Activated T-cell treated with anti-CD3 and anti-CD28 coated beads for 4 hours (primary cell): ENCODE measurements at regions not wholly inside any gene's neighbourhood (a gene's known extent, or its start where the extent isn't known, plus 50 kb on each side); places are given as distances from the start of the nearest gene placed in this dataset.

Experiments used
- DNase-seq: peaks from one replicate; pipeline ENCODE4 v3.0.0-alpha.2; 2020

GRCh38 chr1:10848109-10848684 is 51.8 kb upstream of the CASZ1 start:
- DNase-seq: no peak

GRCh38 chr1:10850026-10850425 is 53.6 kb upstream of the CASZ1 start:
- DNase-seq: no peak

- no peak for DNase-seq
These were observed 54.9 kb upstream of the CASZ1 start for GRCh38 chr1:10851024-10852013.

DNA sequence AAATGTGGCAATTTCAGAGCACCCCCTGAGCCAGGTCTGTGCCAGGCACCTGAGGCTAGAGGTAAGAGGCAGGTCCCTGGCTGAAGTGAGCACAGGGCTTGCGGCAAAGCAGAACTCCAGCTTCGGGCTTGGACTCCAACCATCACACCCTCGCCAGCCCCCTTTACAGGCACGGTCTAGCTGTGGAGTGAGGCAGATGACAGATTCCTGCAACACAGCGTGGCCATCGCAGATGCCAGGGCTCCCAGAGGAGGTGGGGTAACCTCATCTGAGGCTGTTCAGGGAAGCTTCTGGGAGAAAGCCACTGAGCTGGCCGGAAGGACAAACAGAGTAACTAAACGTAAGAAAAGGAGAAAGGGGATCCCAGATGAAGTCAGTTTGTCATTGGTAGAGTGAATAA is 55.6 kb upstream of the CASZ1 start:
- no peak for DNase-seq

GRCh38 chr1:10852486-10852885 is 56.0 kb upstream of the CASZ1 start:
- no peak for DNase-seq

GRCh38 chr1:10852998-10853520 is 56.6 kb upstream of the CASZ1 start:
- DNase-seq: no peak

- no peak for DNase-seq
These were observed 57.3 kb upstream of the CASZ1 start for GRCh38 chr1:10853701-10854100.

DNA sequence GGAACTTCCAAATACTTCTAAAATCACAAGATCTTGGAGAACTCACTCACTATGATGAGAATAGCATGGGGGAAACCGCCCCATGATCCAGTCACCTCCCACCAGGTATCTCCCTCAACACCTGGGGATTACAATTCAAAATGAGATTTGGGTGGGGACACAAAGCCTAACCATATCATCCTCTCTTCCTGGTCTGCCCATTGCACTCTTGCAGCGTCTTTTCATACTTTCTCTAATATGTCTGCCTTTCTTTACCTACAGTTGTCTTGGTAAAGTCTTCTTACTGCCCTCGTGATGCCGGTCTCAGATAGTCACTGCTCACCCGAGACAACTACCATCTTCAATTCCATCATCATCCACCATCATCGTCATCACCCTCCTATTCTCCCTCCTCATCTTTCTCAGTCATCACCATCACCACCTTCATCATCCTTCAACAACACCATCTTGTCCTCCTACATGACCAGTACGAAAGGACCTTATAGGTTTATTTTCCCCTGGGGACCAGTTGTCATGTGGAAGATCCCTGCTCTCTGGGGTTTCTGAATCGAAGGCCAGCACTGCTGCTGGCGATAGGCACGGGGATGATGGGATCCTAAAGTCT is 58.5 kb upstream of the CASZ1 start:
- no peak for DNase-seq

DNA sequence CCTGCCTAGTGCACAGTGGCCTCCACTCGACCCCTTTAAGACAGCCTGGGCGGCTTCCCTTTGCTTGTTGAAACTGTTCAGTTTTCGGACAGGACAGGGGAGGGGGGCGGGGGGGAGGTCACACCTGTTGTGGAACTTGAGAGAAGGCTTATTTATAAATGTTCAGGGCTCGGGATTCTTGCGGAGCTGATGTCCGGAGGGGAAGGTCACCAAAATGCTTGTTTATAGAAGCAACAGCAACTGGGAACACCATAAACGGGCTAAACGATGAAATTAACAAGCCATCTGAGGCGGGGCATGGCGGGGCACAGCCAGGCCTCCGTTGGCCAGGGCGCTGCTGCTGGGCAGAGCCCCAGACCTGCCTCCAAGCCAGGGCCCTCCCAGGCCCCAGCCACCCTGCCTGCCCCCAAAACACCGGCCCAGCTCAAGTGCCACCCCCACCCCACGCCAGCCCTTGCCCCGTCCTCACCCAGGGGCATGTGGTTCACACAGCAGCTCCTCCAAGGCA is 59.8 kb upstream of the CASZ1 start:
- DNase-seq: no peak

GRCh38 chr1:10856863-10857598 is 60.6 kb upstream of the CASZ1 start:
- DNase-seq: no peak

GRCh38 chr1:10857687-10858086 is 61.2 kb upstream of the CASZ1 start:
- DNase-seq: no peak

- DNase-seq: no peak
These were observed 63.8 kb upstream of the CASZ1 start for GRCh38 chr1:10860218-10860617.

- DNase-seq: no peak
These were observed 64.2 kb upstream of the CASZ1 start for GRCh38 chr1:10860682-10861081.

- no peak for DNase-seq
These were observed 65.4 kb upstream of the CASZ1 start for GRCh38 chr1:10861822-10862221.

GRCh38 chr1:10862743-10863335 is 66.4 kb upstream of the CASZ1 start:
- DNase-seq: no peak

GRCh38 chr1:10863886-10864285 is 67.4 kb upstream of the CASZ1 start:
- no peak for DNase-seq

DNA sequence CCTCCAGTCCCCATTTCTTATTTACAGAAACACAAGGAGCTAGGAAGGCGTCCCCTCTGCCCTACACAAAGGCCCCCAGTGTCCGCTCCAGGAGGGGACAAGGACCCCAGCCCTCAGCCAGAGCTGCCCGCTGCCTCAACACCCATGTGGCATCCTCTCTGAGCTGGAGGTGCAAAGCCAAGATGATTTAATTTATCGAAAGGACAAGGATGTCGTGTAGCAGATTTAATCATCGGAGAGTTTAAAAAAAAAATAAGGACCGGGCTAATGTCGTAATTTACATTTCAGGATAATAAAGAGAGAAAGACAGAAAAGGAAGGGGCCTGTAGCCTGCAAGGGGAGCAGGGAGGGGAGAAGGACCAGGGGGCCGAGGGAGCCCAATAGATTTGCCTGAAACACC is 68.3 kb upstream of the CASZ1 start:
- DNase-seq: no peak

GRCh38 chr1:10865518-10866320 is 69.3 kb upstream of the CASZ1 start:
- DNase-seq: no peak

GRCh38 chr1:10866321-10867093 is 70.1 kb upstream of the CASZ1 start:
- DNase-seq: peak; percentile 36

DNA sequence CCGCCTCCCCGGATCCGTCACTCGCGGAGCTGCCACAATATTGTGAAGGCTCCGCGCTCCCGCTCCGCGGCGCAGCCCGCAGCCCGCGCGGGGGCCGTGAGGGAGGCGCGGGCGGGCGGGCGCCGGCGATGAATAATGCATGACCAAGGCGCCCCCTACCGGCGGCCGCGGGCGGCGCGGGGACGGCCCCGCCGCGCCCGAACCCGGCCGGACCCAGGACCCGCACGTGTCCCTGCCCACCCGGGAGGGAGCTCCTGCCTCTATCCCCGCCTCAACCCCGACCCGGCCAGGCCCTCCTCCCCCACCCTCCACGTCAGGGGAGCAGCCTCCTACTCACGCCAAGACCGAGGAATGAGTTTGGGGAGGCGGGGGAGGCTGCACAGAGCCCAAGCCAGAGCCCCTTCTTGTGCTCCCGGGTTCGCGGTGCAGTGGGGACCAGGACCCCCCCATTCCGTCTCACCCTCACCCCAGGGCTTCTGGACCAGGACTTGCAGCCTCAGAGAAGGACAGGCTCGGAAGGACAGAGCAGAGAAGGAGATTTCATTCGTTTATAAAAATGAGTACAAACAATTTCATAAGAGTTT is 70.8 kb upstream of the CASZ1 start:
- DNase-seq: peak; percentile 56
